Type B pancreatic cell (in vitro differentiated cells): ENCODE measurements at regions not wholly inside any gene's neighbourhood (a gene's known extent, or its start where the extent isn't known, plus 50 kb on each side); places are given as distances from the start of the nearest gene placed in this dataset.

Source experiments
- DNase-seq: peaks from one replicate; pipeline ENCODE4 v3.0.0; 2021; ENCODE audit warnings: mixed read lengths; ENCODE audit not compliant: unreplicated experiment; ENCODE audit errors: extremely low spot score
- H3K27ac Mint-ChIP-seq: 2 replicates; pipeline ENCODE4 v1.8.0; 2021; ENCODE audit warnings: mild to moderate bottlenecking, mixed read lengths
- H3K27me3 Mint-ChIP-seq: 2 replicates; pipeline ENCODE4 v1.8.0; 2021; ENCODE audit warnings: mixed read lengths
- H3K36me3 Mint-ChIP-seq: 2 replicates; pipeline ENCODE4 v1.8.0; 2021; ENCODE audit warnings: mixed read lengths
- H3K4me1 Mint-ChIP-seq: one replicate; pipeline ENCODE4 v1.8.0; 2021; ENCODE audit warnings: mixed read lengths; ENCODE audit not compliant: unreplicated experiment
- H3K4me3 Mint-ChIP-seq: 2 replicates; pipeline ENCODE4 v1.8.0; 2021; ENCODE audit warnings: mild to moderate bottlenecking, mixed read lengths
- H3K9me3 Mint-ChIP-seq: 2 replicates; pipeline ENCODE4 v1.8.0; 2021; ENCODE audit warnings: mixed read lengths
- TF ChIP-seq, protein P1 (sequence below): fragments of 200-600 bp; sonication (generic); conservative IDR thresholded peaks from 2 replicates; pipeline ENCODE4 v1.5.0; 2021; ENCODE audit warnings: antibody characterized with exemption, mild to moderate bottlenecking

DNA sequence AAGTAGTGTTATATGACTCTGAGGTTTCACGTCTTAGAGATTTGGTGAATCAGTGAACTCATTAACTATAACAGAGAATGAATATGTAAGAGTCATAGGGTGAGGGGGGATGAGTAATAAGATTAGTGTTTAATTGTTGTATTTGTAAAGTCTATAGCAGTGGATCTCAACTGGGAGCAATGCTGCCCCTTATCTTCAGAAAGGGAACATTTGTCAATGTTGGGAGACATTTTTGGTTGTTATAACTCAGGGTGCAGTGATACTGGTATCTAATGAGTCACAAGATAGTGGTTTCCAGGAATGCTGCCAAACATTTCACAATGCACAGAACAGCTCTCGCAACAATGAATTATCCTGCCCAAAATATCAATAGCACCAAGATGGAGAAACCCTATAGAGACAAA, 1193.7 kb downstream of the GALC start:
- H3K9me3 Mint-ChIP-seq = peaks cover 1% of the 10 kb centered on the region
- DNase-seq = no peak
- H3K27ac Mint-ChIP-seq = no peak overlapping the region
- peaks cover 10% of the 10 kb centered on the region for H3K4me1 Mint-ChIP-seq
- TF ChIP-seq, protein P1, sequence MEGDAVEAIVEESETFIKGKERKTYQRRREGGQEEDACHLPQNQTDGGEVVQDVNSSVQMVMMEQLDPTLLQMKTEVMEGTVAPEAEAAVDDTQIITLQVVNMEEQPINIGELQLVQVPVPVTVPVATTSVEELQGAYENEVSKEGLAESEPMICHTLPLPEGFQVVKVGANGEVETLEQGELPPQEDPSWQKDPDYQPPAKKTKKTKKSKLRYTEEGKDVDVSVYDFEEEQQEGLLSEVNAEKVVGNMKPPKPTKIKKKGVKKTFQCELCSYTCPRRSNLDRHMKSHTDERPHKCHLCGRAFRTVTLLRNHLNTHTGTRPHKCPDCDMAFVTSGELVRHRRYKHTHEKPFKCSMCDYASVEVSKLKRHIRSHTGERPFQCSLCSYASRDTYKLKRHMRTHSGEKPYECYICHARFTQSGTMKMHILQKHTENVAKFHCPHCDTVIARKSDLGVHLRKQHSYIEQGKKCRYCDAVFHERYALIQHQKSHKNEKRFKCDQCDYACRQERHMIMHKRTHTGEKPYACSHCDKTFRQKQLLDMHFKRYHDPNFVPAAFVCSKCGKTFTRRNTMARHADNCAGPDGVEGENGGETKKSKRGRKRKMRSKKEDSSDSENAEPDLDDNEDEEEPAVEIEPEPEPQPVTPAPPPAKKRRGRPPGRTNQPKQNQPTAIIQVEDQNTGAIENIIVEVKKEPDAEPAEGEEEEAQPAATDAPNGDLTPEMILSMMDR = no peak
- no peak overlapping the region for H3K4me3 Mint-ChIP-seq
- H3K27me3 Mint-ChIP-seq = no peaks in the 10 kb centered on the region
- H3K36me3 Mint-ChIP-seq = no peaks in the 10 kb centered on the region

DNA sequence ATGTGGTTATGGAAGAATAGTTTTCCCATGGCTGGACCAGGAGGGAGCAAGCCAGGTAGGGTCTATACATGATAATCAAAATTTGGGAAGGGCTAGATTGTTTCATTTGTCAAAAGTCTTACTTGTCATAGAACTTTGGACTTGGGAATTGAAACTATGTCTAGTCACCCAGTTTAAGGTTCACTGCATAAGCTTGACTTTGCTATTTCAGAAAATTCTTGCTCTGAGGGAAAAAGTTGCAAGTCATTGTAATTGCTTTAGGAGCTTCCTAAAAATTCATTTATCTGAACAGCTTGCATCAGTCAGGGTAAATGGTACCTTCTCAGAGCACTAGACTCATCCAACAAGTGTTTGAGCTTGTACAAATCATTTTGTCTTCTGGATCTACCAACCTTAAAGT, 1194.7 kb downstream of the GALC start:
- TF ChIP-seq, protein P1 = no peak
- peaks cover 10% of the 10 kb centered on the region for H3K4me1 Mint-ChIP-seq
- H3K36me3 Mint-ChIP-seq = no peaks in the 10 kb centered on the region
- no peaks in the 10 kb centered on the region for H3K27me3 Mint-ChIP-seq
- DNase-seq = no peak
- peaks cover under 1% of the 10 kb centered on the region for H3K9me3 Mint-ChIP-seq
- H3K27ac Mint-ChIP-seq = no peak overlapping the region
- no peak overlapping the region for H3K4me3 Mint-ChIP-seq

DNA sequence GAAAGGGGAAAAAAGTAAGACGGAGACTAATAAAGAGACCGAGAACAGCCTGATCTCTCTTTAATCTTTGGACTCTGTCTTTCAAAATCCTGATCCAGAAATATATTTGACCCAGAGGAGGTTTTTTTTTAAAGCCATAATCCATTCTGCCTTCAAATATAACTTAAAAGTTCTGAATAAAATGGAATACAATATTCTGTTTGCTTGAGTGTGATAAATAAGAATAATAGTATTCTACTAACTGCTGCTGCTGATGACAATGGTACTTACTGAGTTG, 1196.0 kb downstream of the GALC start:
- Mint-ChIP-seq H3K27me3 (no peaks in the 10 kb centered on the region), H3K4me3 (no peak overlapping the region), H3K4me1 (peaks cover 10% of the 10 kb centered on the region), H3K9me3 (peaks cover 6% of the 10 kb centered on the region), H3K27ac (peak overlapping the region; percentile 10), H3K36me3 (no peaks in the 10 kb centered on the region)
- TF ChIP-seq, protein P1 = no peak
- no peak for DNase-seq

DNA sequence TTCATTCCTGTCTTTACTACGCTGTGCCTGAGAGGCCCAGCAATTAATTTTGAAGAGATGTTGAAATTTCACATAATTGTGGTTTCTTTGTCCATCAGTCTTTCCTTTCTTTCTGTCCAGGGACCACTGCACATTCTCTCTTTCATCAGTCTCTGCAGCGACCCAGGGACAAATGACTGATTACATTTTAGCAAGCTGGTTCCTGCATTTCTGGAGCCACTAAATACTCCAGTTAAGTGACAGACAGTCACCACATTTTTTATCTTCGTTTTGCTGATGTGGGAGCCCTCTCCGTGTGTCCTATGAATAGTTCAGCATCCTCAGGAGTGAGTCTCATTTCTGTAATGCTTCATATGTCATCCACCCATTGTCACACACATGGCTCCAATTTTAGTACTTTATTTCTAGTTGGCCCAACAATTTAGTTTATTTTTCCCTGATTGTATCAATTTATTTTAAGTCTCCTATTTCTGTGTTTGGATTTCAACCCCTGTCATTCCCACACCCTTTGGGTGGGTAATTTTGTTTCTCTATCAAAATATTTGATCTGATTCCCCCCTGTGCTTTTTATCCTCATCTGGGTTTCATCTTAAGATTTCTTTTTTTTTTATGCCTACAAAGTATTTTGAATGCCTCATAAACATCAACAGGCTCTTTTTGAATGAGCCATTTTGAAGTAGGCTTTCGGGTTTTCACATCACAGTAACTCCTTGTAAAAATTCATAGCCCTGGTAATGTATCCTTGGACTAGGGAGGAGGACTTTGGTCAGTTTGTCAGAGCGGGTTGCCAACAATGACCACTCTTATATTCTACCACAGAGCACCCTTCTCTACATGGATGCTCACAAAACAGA, 1196.5 kb downstream of the GALC start:
- no peak for DNase-seq
- H3K4me3 Mint-ChIP-seq = no peak overlapping the region
- peak overlapping the region; percentile 10 for H3K27ac Mint-ChIP-seq
- peaks cover 10% of the 10 kb centered on the region for H3K4me1 Mint-ChIP-seq
- TF ChIP-seq, protein P1 = no peak
- H3K36me3 Mint-ChIP-seq = no peaks in the 10 kb centered on the region
- H3K27me3 Mint-ChIP-seq = no peaks in the 10 kb centered on the region
- peaks cover 6% of the 10 kb centered on the region for H3K9me3 Mint-ChIP-seq

DNA sequence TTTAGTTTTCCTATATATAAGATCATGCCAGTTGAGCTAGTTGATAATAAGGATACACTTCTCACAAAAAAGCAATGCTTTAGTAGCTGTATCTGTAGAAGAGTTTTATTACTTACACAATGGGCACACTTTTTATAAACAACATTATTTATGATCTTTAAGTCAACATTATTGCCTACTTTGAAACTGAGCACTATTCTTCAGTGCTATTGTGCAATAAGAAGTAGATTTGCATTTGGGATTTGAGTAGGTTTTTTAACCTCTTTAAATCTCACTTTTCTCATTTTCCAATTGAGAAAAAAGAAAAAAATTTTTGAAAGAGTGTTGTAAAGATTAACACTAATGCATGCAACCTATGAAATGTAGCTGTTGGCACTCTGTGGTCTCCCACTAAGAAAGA, 1198.3 kb downstream of the GALC start:
- no peaks in the 10 kb centered on the region for H3K27me3 Mint-ChIP-seq
- DNase-seq = no peak
- no peaks in the 10 kb centered on the region for H3K36me3 Mint-ChIP-seq
- TF ChIP-seq, protein P1 = no peak
- peaks cover 10% of the 10 kb centered on the region for H3K4me1 Mint-ChIP-seq
- no peak overlapping the region for H3K4me3 Mint-ChIP-seq
- H3K27ac Mint-ChIP-seq = no peak overlapping the region
- peaks cover 6% of the 10 kb centered on the region for H3K9me3 Mint-ChIP-seq
